ENCODE measurements at regions not wholly inside any gene's neighbourhood (a gene's known extent, or its start where the extent isn't known, plus 50 kb on each side); places are given as distances from the start of the nearest gene placed in this dataset.
A peak's percentile ranks its signal among the peaks of the same experiment; 100 is the strongest.
"Not testable (repeated sequence)": the region's sequence is repeated elsewhere in the genome, so short reads cannot be mapped to it uniquely, and the experiment has no call there.

- DNase-seq (ENCODE audit: low spot score): not testable (repeated sequence)
Observed at GRCh38 chr10:46749003-46749402, 162.2 kb upstream of the PTPN20 start.

- not testable (repeated sequence) for DNase-seq (ENCODE audit: low spot score)
Observed at GRCh38 chr10:46749470-46749869, 161.8 kb upstream of the PTPN20 start.

- DNase-seq (ENCODE audit: low spot score): not testable (repeated sequence)
Observed at GRCh38 chr10:46753763-46754162, 157.5 kb upstream of the PTPN20 start.

GRCh38 chr10:46761471-46761870 is 149.8 kb upstream of the PTPN20 start:
- DNase-seq (ENCODE audit: low spot score): not testable (repeated sequence)

- DNase-seq (ENCODE audit: low spot score): not testable (repeated sequence)
Observed at GRCh38 chr10:46768515-46769291, 142.5 kb upstream of the PTPN20 start.

- DNase-seq (ENCODE audit: low spot score): not testable (repeated sequence)
Observed at GRCh38 chr10:46773178-46773896, 137.9 kb upstream of the PTPN20 start.

- DNase-seq (ENCODE audit: low spot score): not testable (repeated sequence)
Observed at GRCh38 chr10:46773897-46774236, 137.4 kb upstream of the PTPN20 start.

- DNase-seq (ENCODE audit: low spot score): not testable (repeated sequence)
Observed at GRCh38 chr10:46774366-46774765, 136.9 kb upstream of the PTPN20 start.

GRCh38 chr10:46774945-46775667 is 136.1 kb upstream of the PTPN20 start:
- not testable (repeated sequence) for DNase-seq (ENCODE audit: low spot score)

GRCh38 chr10:46775668-46776059 is 135.6 kb upstream of the PTPN20 start:
- not testable (repeated sequence) for DNase-seq (ENCODE audit: low spot score)

GRCh38 chr10:46779571-46779970 is 131.7 kb upstream of the PTPN20 start:
- DNase-seq (ENCODE audit: low spot score): not testable (repeated sequence)

- DNase-seq (ENCODE audit: low spot score): not testable (repeated sequence)
Observed at GRCh38 chr10:46780164-46780563, 131.1 kb upstream of the PTPN20 start.

- not testable (repeated sequence) for DNase-seq (ENCODE audit: low spot score)
Observed at GRCh38 chr10:46781001-46781400, 130.2 kb upstream of the PTPN20 start.

- DNase-seq (ENCODE audit: low spot score): not testable (repeated sequence)
Observed at GRCh38 chr10:46782001-46782874, 129.0 kb upstream of the PTPN20 start.

GRCh38 chr10:46784665-46785064 is 126.6 kb upstream of the PTPN20 start:
- DNase-seq (ENCODE audit: low spot score): not testable (repeated sequence)

GRCh38 chr10:46786125-46786517 is 125.1 kb upstream of the PTPN20 start:
- not testable (repeated sequence) for DNase-seq (ENCODE audit: low spot score)

- peak; percentile 83 for DNase-seq (ENCODE audit: low spot score)
Observed at GRCh38 chr10:46786518-46787320, 124.5 kb upstream of the PTPN20 start.

GRCh38 chr10:46787321-46787615 is 124.0 kb upstream of the PTPN20 start:
- DNase-seq (ENCODE audit: low spot score): peak; percentile 63

GRCh38 chr10:46792657-46793357 is 118.4 kb upstream of the PTPN20 start:
- not testable (repeated sequence) for DNase-seq (ENCODE audit: low spot score)

GRCh38 chr10:46796351-46796750 is 114.9 kb upstream of the PTPN20 start:
- DNase-seq (ENCODE audit: low spot score): not testable (repeated sequence)

Measured in SW480 (cell line).